HL-60 (cell line): ENCODE measurements at regions not wholly inside any gene's neighbourhood (a gene's known extent, or its start where the extent isn't known, plus 50 kb on each side); places are given as distances from the start of the nearest gene placed in this dataset.

ENCODE experiments used
- DNase-seq, 2 experiments: peaks; one replicate each; pipeline ENCODE4 v3.0.0-alpha.2; 2010 to 2020; ENCODE audit warnings: low read depth in 1 of 2, low spot score in 1 of 2
- H3K27ac ChIP-seq: fragments of 250-450 bp; sonication (Bioruptor Pico); replicated peaks from 2 replicates; pipeline ENCODE4 v1.5.1; 2020; ENCODE audit warnings: mild to moderate bottlenecking, moderate library complexity
- H3K27me3 ChIP-seq: fragments of 250-450 bp; sonication (Bioruptor Pico); 2 replicates; pipeline ENCODE4 v1.5.1; 2021; ENCODE audit warnings: mild to moderate bottlenecking, moderate library complexity; ENCODE audit not compliant: insufficient read depth, poor library complexity, severe bottlenecking
- H3K4me3 ChIP-seq: replicated peaks from 2 replicates; pipeline ENCODE4 v1.5.1; 2011; ENCODE audit warnings: mild to moderate bottlenecking, control low read depth, low read length; ENCODE audit not compliant: insufficient read depth
- GABPA ChIP-seq: IDR thresholded peaks from 2 replicates; pipeline ENCODE4 v1.6.1; 2012; ENCODE audit warnings: low read depth
- POLR2AphosphoS5 ChIP-seq: IDR thresholded peaks from 2 replicates; pipeline ENCODE4 v1.6.1; 2012; ENCODE audit warnings: low read depth
- REST ChIP-seq: IDR thresholded peaks from 2 replicates; pipeline ENCODE4 v1.6.1; 2012; ENCODE audit warnings: low read depth; ENCODE audit not compliant: insufficient replicate concordance
- SPI1 ChIP-seq: IDR thresholded peaks from 2 replicates; pipeline ENCODE4 v1.6.1; 2012; ENCODE audit warnings: low read depth, mild to moderate bottlenecking, borderline replicate concordance
- TF ChIP-seq, protein P1 (sequence below): IDR thresholded peaks from one replicate; pipeline ENCODE4 v1.5.1; 2011; ENCODE audit warnings: low read length, control low read depth, inconsistent platforms; ENCODE audit not compliant: insufficient read depth

GRCh38 chr9:4357929-4358328 is 58.1 kb upstream of the GLIS3 start:
- DNase-seq: no peak
- Histone ChIP-seq H3K27me3 (no peaks in the 10 kb centered on the region), H3K27ac (no peak overlapping the region), H3K4me3 (no peak overlapping the region)
- TF ChIP-seq, protein P1, sequence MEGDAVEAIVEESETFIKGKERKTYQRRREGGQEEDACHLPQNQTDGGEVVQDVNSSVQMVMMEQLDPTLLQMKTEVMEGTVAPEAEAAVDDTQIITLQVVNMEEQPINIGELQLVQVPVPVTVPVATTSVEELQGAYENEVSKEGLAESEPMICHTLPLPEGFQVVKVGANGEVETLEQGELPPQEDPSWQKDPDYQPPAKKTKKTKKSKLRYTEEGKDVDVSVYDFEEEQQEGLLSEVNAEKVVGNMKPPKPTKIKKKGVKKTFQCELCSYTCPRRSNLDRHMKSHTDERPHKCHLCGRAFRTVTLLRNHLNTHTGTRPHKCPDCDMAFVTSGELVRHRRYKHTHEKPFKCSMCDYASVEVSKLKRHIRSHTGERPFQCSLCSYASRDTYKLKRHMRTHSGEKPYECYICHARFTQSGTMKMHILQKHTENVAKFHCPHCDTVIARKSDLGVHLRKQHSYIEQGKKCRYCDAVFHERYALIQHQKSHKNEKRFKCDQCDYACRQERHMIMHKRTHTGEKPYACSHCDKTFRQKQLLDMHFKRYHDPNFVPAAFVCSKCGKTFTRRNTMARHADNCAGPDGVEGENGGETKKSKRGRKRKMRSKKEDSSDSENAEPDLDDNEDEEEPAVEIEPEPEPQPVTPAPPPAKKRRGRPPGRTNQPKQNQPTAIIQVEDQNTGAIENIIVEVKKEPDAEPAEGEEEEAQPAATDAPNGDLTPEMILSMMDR: no peak
- no peak for TF ChIP-seq POLR2AphosphoS5
- TF ChIP-seq GABPA: no peak
- no peak for TF ChIP-seq SPI1
- no peak for TF ChIP-seq REST

GRCh38 chr9:4356306-4356705 is 56.4 kb upstream of the GLIS3 start:
- no peak overlapping the region for H3K27ac ChIP-seq
- no peak for DNase-seq
- no peaks in the 10 kb centered on the region for H3K27me3 ChIP-seq
- TF ChIP-seq GABPA: no peak
- TF ChIP-seq REST: no peak
- no peak for TF ChIP-seq SPI1
- TF ChIP-seq, protein P1: no peak
- TF ChIP-seq POLR2AphosphoS5: no peak
- no peak overlapping the region for H3K4me3 ChIP-seq

DNA sequence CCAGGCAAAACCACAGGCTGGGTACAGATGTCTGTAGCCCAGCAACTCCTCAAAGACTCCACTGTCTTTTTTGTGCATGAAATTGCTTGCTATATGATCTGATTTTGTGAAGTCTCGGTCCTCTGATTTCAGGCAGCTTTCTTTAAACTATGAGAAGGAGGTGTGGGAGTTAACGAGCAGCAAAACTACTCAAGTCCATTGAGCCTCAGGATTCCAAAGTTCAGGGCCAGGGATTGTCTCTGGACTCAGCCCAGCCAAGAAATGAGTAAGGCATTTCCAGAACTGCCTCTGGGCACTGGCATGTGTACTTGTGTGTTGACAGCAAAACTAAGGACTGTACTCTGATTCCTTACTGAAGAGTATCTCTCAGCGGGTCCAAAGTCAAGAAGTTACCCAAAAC is 53.4 kb upstream of the GLIS3 start:
- Histone ChIP-seq H3K27me3 (no peaks in the 10 kb centered on the region), H3K4me3 (no peak overlapping the region), H3K27ac (no peak overlapping the region)
- no peak for DNase-seq
- TF ChIP-seq REST (no peak), GABPA (no peak), SPI1 (no peak), POLR2AphosphoS5 (no peak)
- TF ChIP-seq, protein P1: no peak
